Erythroblast (primary cell): ENCODE measurements at regions not wholly inside any gene's neighbourhood (a gene's known extent, or its start where the extent isn't known, plus 50 kb on each side); places are given as distances from the start of the nearest gene placed in this dataset.

Experiments
- GATA1 ChIP-seq: IDR thresholded peaks from 2 replicates; pipeline ENCODE4 v1.6.1; 2011; ENCODE audit warnings: low read depth, mild to moderate bottlenecking, control low read depth, low read length, moderate library complexity
- POLR2A ChIP-seq: IDR thresholded peaks from 2 replicates; pipeline ENCODE4 v1.6.1; 2011; ENCODE audit warnings: mild to moderate bottlenecking, low read length

DNA sequence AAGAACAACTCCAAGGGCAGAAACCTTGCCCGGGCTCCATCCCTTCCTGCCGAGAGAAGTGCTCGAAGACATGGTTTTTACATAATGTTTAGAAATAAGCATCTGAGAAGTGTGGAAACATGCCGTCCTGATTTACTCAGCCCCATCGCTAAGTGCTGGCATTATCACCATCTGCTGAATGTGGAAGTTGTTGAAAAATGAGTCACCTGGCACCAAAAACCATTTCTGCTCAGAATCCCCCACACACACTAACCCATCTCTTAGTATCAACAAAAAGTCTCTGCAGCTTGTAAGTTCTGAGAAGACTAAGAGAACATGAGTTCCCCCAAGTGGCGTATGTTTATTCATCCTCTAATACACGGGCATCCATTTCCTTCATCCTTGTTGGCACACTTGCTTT lies 51.0 kb upstream of the ARL8B start:
- TF ChIP-seq POLR2A (no peak), GATA1 (no peak)
